Activated naive CD4-positive, alpha-beta T cell treated with anti-CD3 and anti-CD28 coated beads, Interleukin-2, amount 50 U/mL, for 72 hours (primary cell): ENCODE measurements at regions not wholly inside any gene's neighbourhood (a gene's known extent, or its start where the extent isn't known, plus 50 kb on each side); places are given as distances from the start of the nearest gene placed in this dataset.

Experiments
- ATAC-seq, 2 donors: fragments of 150-1000 bp; cut with Tn5 transposase; 2 replicates each; pipeline ENCODE4 v1.10.0; 2021; ENCODE audit warnings: mild to moderate bottlenecking in 2 of 2, moderate library complexity in 2 of 2
- DNase-seq, 2 donors: peaks; one replicate each; pipeline ENCODE4 v3.0.0; 2021 to 2022; ENCODE audit warnings: low spot score in 2 of 2
- H3K27ac Mint-ChIP-seq, 2 donors: one replicate each; pipeline ENCODE4 v1.8.0; 2022; ENCODE audit warnings: mild to moderate bottlenecking in 2 of 2, mixed read lengths in 2 of 2
- H3K36me3 Mint-ChIP-seq, 2 donors: one replicate each; pipeline ENCODE4 v1.8.0; 2022; ENCODE audit warnings: mixed read lengths in 2 of 2
- H3K9me3 Mint-ChIP-seq, 2 donors: one replicate each; pipeline ENCODE4 v1.8.0; 2022; ENCODE audit warnings: mixed read lengths in 2 of 2

DNA sequence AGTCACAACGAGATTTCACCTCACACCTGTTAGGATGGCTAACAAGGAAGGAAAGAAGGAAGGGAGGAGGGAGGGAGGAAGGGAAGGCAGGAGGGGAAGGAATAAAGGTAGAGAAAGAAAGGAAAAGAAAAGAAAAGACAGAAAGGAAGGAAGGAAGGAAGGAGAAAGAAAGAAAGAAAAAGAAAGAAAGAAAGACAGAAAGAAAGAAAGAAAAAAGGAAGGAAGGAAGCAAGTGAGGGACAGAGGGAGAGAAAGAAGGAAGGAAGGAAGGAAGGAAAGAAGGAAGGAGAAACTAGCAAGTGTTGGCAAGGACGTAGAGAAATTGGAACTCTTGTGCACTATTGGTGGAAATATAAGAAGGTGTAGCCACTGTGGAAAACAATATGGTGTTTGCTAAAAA lies 52.2 kb downstream of the CCDC185 start:
- ATAC-seq (no peak), DNase-seq (no peak)
- Mint-ChIP-seq H3K27ac (no peak overlapping the region), H3K9me3 (peaks cover 15 to 16% of the 10 kb centered on the region in 2 donors), H3K36me3 (peaks cover 14 to 21% of the 10 kb centered on the region in 2 donors)

DNA sequence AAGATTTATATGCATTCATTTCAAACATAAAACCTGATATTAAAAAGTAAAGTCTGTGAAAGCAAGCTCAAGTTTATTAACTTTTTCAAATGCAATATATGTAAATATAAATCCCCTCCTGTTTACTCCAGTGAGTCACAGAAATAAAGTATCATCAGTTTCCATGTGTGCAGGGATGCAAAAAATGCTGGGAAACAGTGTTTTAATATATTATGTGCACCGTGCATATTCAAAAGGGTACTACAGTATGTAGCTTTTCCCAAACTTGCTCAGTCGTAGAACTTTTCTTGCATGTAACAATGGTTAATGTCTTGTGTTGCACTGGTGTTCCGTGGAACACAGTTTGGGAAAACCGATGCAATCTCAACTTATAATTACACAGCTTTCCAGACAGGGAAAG lies 60.7 kb downstream of the CCDC185 start:
- no peaks in the 10 kb centered on the region for H3K36me3 Mint-ChIP-seq
- no peak for ATAC-seq
- no peaks in the 10 kb centered on the region for H3K9me3 Mint-ChIP-seq
- no peak for DNase-seq
- no peak overlapping the region for H3K27ac Mint-ChIP-seq

DNA sequence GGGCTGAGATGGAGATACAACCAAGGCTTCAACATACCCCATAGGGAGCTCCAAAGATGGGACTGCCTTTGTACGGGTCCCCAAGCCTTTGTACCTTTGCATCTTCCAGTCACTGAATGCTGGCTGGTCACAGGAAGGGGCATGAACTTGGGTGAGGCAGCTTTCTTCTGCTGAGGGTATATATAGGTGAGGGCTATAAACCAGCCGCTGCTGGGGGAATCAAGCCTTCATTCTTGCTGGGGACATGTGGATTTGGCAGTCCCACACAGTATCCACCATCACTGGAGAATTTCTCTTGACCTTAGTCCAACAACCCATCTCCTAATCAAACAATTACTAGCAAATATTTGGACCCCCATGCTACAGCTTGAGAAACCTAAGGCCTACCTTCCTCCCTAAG lies 61.7 kb downstream of the CCDC185 start:
- DNase-seq, result no peak
- H3K27ac Mint-ChIP-seq, result no peak overlapping the region
- no peaks in the 10 kb centered on the region for H3K9me3 Mint-ChIP-seq
- H3K36me3 Mint-ChIP-seq, result no peaks in the 10 kb centered on the region
- no peak for ATAC-seq

DNA sequence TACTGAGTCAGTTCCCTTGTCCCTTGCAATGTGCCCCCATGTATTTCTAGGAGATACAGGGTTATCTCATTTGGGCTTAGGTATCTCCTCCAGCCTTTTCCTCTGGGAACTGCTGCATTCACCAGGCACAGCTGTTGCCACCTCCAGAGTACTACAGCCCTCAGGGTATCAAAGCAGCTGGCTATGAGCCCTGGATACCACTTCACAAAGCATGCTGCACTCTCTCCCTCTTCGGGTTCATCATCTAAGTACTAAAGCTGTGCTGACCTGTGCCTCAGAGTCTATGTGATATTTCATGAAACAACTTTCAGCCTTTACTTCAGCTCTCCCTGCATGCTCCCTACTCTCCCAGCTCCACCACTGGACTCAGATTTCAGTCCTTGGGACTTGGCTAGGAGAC lies 62.3 kb downstream of the CCDC185 start:
- H3K36me3 Mint-ChIP-seq, result no peaks in the 10 kb centered on the region
- ATAC-seq, result no peak
- no peak overlapping the region for H3K27ac Mint-ChIP-seq

DNA sequence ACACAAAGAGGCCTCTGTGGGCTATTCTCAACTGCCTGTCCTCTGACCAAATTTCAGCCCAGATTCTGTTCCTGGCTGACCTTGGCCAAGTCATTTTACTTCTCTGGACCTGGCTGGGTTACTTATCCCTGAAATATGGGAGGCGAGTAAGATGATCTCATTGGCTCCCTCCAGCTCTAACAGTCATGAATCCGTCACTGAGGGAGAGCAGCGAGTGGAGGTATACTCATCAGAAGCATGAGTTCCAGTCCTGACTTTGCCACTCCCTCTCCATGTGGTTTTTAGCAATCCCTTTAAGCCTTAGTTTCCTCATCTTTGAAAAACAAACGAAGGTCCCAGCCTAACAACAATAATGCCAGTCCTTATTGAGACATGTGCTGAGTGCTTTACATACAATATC lies 63.5 kb downstream of the CCDC185 start:
- no peaks in the 10 kb centered on the region for H3K9me3 Mint-ChIP-seq
- no peak overlapping the region for H3K27ac Mint-ChIP-seq
- DNase-seq, result no peak
- no peaks in the 10 kb centered on the region for H3K36me3 Mint-ChIP-seq
- ATAC-seq, result no peak

More for the DNA sequence above, 62.3 kb downstream of the CCDC185 start:
- no peak for DNase-seq
- no peaks in the 10 kb centered on the region for H3K9me3 Mint-ChIP-seq

DNA sequence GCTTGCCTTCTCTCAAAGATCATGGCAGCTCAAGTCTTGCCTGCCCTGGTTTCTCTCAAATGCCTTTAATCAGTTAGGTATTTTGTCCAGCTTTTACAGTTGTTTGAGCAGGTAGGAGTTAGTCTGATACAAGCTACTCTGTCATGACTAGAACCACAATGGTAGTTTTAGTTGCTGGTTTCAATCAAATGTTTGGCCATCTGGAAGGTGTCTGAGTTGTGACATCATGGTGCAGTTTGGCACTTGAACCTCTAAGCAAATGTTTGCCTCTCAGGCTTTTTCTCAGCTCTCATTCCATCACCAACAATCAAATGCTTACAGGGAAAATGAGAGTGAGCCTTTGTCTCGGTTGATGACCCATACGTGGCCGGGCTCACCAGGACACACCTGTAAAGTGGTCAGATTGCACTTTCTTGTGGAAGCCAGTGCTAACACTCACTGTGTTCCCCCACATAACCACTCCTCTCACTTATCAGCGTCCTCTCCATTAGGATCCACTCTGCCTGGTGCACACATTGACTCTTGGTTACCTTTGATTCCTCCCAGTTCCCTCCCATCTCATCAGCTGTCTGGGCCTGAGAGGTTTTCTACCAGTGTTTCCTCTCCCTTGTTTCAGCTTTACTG lies 67.5 kb downstream of the CCDC185 start:
- Mint-ChIP-seq H3K9me3 (no peaks in the 10 kb centered on the region), H3K36me3 (no peaks in the 10 kb centered on the region), H3K27ac (no peak overlapping the region)
- DNase-seq (no peak), ATAC-seq (no peak)

DNA sequence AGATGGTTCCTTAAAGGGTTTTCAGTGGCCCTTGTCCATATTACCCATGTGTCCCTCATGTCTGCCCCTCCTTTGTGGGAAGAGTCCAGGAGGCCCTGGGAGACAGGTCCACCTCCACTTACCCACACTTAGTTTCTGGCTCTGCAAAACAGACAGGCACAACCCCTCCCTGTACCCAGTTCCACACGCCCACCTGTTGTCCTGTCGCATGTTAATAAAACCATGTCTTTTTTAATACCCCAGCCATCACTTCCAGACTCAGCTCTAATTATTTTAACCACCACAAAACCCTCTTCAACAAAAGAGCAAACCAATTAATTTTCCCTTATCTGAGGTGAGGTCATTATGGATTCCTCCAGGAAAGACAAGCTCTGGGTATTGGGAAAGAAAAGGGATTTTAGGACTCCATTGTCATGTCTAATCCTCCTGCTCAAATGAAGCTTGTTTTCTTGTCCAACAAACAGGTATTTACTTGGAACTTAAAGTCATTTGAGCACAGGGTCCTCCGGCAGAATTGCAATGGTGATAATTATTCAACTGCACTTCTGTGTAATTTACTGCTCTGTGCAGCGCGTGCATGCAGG lies 68.9 kb downstream of the CCDC185 start:
- no peaks in the 10 kb centered on the region for H3K9me3 Mint-ChIP-seq
- H3K27ac Mint-ChIP-seq, result no peak overlapping the region
- ATAC-seq, result no peak
- no peaks in the 10 kb centered on the region for H3K36me3 Mint-ChIP-seq
- no peak for DNase-seq

DNA sequence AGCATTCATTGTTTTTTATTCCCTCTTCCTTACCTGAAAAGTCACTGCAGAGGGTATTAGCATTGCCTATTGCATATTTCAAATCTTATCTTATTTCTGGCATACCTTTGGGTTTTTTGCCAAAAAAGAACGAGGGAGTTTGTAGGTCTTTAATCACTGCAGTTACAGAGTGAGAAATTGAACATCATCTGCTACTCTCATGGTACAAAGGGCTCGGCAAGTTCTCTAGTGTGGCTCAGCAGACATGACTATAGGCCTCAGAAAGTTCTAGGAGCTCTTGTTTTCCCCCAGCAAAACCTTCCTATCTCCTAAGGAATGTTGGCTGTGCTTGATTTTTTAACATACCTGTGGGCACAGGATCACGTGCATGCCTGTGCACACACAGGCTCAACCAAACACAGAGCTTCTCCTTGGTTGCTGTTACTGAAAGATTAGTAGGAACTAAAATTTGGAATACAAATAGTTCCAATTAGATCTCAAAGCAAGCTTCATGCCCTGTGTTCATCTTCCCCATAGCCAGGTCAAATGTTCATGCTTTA lies 69.7 kb downstream of the CCDC185 start:
- no peak overlapping the region for H3K27ac Mint-ChIP-seq
- no peaks in the 10 kb centered on the region for H3K36me3 Mint-ChIP-seq
- no peaks in the 10 kb centered on the region for H3K9me3 Mint-ChIP-seq
- DNase-seq, result no peak
- no peak for ATAC-seq

DNA sequence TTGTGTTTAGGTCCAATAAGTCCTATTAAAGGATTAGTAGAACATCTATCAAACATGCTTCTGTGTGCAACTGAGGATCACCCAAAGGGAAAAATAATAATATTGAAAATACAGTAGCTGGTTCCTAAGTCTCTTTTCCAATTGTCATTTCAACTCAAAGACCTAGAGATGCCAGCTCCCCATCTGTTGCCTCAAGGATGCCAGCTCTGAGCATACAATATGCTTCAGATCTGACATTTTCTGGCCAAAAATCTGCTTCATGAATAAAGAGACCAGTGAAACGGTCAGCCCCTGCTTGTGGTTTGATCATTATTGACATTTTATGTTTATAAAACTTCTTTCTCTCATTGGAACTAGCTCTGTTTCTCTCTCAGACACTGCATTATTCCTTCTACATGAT lies 72.9 kb downstream of the CCDC185 start:
- Mint-ChIP-seq H3K36me3 (no peaks in the 10 kb centered on the region), H3K9me3 (no peaks in the 10 kb centered on the region), H3K27ac (peak overlapping the region in 1 of 2 donors; percentile 19)
- ATAC-seq, result no peak
- no peak for DNase-seq

DNA sequence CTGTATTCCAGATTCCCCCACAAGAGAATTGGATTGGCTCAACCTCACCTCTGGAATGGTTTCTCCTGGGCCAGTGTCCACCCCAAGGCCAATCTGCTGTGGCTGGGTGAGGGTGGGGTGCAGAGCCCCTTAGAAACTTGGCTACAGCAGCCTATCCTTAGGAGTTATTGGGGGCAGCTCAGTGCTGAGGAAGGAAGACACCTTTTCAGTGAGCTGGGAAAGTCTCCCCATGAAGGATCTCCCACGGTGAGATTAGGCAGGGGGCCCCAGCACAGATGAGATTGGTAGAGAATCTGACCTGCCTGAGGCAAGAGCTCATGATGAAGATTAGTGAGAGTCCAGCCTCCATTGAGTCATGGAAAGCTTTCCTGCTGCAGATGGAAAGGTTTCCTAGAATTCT lies 78.4 kb downstream of the CCDC185 start:
- ATAC-seq (no peak), DNase-seq (no peak)
- Mint-ChIP-seq H3K27ac (no peak overlapping the region), H3K9me3 (no peaks in the 10 kb centered on the region), H3K36me3 (no peaks in the 10 kb centered on the region)

DNA sequence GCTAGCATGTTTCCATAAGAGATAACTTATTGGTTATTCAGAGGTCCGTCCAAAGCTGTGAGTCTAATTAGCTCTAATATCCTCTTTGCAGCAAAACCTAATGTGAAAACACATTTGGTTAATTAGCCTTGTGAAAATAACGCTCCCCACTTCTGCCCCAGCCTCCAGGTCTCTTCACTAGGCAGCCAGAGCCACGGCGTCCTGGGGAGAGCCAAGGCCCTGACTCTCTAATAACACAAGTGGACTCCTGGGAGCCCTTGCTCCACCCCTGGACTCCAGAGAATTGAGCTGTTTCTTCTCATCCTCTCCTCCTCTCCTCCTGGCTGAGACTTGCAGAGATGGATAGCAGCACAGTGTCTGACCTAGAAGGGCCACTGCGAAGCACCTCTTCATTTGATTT lies 78.8 kb downstream of the CCDC185 start:
- Mint-ChIP-seq H3K36me3 (no peaks in the 10 kb centered on the region), H3K9me3 (no peaks in the 10 kb centered on the region), H3K27ac (no peak overlapping the region)
- no peak for DNase-seq
- ATAC-seq, result no peak

DNA sequence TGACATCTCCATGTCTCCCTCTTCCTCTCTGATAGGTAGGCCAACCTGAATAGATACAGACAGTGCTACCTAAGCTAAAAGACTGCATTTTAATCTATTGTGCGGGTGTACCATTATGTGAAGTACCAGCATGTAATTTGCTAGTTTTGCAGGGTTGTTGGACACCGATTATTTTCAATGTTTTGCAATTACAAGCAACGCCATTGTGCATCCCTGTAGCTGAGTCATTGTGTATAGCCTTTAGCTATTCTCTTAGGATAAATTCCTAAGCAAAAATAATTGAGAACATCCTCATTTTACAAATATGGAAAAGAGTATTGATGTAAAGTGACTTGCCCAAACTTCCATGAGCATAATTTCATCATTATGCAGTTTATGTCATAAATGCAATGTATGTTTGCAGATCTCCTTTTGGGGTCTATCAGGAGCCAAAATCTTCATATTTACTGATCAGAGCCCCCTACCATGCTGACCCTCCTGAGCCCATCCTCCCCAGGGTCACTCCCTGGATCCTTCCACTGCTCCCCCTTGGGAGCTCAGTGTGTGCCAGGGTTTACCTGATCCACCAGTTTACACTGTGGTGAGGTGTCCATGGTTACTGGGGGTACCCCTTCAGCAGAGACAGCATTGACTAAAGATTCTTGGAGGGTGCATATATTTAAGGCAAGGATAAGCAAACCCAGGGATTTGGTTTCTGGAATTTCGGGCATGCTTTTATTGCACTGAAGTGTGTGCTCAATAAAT lies 80.6 kb downstream of the CCDC185 start:
- ATAC-seq (no peak), DNase-seq (no peak)
- H3K27ac Mint-ChIP-seq, result no peak overlapping the region
- no peaks in the 10 kb centered on the region for H3K36me3 Mint-ChIP-seq
- H3K9me3 Mint-ChIP-seq, result no peaks in the 10 kb centered on the region

DNA sequence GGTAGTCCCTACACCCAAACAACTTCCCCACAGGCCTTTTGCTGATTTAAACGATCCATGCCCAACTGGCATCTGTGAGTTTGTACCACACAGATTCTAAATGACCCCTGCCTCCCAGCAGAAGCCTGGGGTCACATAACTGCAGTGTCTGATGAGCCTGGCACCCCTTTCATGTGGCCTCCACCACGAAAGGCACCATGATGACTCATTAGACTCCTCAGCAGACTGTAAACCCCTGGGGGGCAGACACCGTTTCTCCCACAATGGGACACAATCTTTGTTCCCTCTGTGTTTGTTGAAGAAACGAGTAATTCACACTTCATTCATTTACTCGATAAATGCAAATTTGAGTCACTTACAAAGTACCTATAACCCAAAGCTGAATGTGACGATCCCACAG lies 81.6 kb downstream of the CCDC185 start:
- no peaks in the 10 kb centered on the region for H3K9me3 Mint-ChIP-seq
- peak in 1 of 2 donors; percentile 61 for ATAC-seq
- DNase-seq, result no peak
- no peak overlapping the region for H3K27ac Mint-ChIP-seq
- H3K36me3 Mint-ChIP-seq, result no peaks in the 10 kb centered on the region

DNA sequence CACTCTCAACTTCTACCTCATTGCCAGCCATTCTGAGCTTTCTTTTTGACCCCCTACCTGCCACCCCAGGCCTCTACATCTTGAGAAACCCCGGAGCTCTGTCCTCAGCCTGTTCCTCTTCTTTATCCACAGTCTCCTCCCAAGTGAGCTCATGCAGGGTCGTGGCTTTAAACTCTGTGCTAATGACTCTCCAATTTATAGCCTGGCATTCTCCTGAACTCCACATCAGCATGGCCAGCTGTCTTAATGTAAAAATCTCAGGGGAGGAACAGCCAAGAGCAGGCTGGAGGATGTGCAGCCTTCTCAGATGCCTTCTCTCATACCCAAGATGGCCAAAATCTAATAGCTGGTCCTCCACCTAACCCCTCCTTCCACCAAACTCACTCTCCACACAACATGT lies 84.2 kb downstream of the CCDC185 start:
- DNase-seq (no peak), ATAC-seq (no peak)
- Mint-ChIP-seq H3K27ac (peak overlapping the region in 1 of 2 donors; percentile 4), H3K9me3 (no peaks in the 10 kb centered on the region), H3K36me3 (no peaks in the 10 kb centered on the region)

DNA sequence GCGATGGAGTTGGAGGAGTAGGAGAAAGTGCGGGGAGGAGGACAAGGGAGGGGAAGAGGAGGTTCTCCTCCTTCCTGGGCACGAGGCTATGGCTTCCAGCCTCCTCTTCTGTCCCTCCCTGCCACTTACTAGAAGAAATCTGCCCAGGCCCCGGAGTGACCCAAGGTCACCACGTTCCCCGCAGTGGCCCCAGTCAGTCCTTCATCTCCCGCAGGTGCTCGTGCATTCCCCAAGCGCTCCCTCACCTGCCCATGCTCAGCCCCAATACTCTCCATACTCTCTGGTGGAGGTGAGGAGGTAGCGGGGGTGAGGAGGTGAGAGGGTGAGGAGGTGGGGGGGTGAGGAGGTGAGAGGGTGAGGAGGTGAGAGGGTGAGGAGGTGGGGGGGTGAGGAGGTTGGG lies 85.4 kb downstream of the CCDC185 start:
- DNase-seq, result no peak
- H3K9me3 Mint-ChIP-seq, result no peaks in the 10 kb centered on the region
- no peaks in the 10 kb centered on the region for H3K36me3 Mint-ChIP-seq
- ATAC-seq, result no peak
- H3K27ac Mint-ChIP-seq, result no peak overlapping the region

DNA sequence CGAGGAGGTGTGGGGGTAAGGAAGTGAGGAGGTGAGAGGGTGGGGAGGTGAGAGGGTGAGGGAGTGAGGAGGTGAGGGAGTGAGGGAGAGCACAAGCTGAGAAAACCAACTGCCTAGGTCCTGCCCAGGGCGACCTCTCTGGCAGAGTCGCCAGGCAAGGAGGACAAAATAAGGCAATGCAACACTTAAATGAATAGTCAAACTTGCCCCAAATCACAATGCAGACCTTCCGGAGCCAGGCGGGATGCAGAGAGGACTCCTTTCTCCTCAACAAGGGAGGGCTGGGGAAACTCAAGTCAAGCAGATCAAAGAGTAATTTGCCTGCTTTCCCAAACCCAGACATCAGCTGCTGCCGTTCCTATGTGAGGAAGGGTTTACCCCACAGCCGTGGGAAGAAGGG lies 86.0 kb downstream of the CCDC185 start:
- no peak overlapping the region for H3K27ac Mint-ChIP-seq
- no peak for DNase-seq
- H3K36me3 Mint-ChIP-seq, result no peaks in the 10 kb centered on the region
- H3K9me3 Mint-ChIP-seq, result no peaks in the 10 kb centered on the region
- ATAC-seq, result peak in 1 of 2 donors; percentile 9

DNA sequence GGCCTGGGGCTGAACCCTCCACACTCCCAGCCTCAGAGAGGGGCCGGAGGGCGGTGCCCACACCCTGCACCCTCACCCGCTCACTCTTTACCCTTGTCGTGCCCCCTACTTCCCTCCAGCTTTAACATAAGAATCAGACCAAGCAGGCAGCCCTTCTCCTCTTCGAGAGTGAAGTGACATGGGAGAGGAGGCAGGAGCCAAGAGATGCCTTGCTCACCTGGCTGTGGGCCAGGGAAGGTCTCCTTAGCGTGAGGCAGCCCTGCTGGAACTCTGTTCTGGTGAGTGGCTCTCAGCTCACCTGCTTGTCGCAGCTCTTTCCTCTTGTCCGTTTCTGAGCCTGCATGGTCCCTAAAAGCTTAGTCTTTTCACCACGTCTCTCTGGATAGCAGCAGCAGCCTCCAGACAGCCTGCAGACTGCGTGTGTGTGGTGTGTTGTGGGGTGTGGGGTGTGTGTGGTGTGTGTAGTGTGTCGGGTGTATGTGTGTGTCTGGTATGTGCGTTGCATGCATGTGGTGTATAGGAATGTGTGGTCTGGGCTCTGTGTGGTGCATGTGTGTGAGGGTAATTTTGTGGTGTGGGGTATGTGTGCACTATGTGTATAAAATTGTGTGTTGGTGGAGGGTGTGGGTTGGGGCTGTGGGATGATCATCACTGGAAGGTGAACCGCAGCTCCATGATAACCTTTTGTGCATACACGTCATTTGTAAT lies 86.7 kb downstream of the CCDC185 start:
- ATAC-seq, result peak in 1 of 2 donors; percentile 16
- Mint-ChIP-seq H3K27ac (no peak overlapping the region), H3K36me3 (no peaks in the 10 kb centered on the region)

More for the DNA sequence above, 86.7 kb downstream of the CCDC185 start:
- no peak for DNase-seq
- no peaks in the 10 kb centered on the region for H3K9me3 Mint-ChIP-seq
